DOHH2 (cell line): ENCODE measurements at regions not wholly inside any gene's neighbourhood (a gene's known extent, or its start where the extent isn't known, plus 50 kb on each side); places are given as distances from the start of the nearest gene placed in this dataset.

Source experiments
- EZH2phosphoT487 ChIP-seq: fragments of 200-600 bp; sonication (generic); IDR thresholded peaks from 2 replicates; pipeline ENCODE4 v1.6.1; 2017; ENCODE audit warnings: borderline replicate concordance, mild to moderate bottlenecking, antibody characterized with exemption, low read length, moderate library complexity, mixed read lengths
- TF ChIP-seq, protein P1 (sequence below): fragments of 200-600 bp; sonication (generic); IDR thresholded peaks from one replicate; pipeline ENCODE4 v1.5.1; 2014; ENCODE audit warnings: antibody characterized with exemption, mild to moderate bottlenecking, low read depth, low read length; ENCODE audit not compliant: poor library complexity, severe bottlenecking

DNA sequence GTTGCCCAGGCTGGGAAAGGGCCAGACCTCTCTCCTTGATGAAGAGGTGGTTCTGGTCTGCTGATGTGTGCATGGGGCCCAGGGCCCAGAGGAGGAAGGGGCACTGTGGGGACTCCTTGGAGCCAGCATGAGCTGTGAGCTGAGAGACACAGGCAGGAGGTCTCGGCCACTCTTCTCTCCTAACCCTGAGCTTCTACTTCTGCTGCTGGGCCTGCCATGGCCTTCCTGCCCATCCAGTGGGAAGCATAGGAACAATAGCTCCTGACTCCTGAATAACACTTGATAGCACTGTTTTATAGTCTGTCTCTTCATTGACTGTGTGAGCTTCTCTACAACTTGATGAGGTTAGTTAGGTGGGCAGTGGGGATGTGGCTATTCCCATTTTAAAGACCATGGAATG is 181.1 kb downstream of the UTP18 start:
- TF ChIP-seq, protein P1, sequence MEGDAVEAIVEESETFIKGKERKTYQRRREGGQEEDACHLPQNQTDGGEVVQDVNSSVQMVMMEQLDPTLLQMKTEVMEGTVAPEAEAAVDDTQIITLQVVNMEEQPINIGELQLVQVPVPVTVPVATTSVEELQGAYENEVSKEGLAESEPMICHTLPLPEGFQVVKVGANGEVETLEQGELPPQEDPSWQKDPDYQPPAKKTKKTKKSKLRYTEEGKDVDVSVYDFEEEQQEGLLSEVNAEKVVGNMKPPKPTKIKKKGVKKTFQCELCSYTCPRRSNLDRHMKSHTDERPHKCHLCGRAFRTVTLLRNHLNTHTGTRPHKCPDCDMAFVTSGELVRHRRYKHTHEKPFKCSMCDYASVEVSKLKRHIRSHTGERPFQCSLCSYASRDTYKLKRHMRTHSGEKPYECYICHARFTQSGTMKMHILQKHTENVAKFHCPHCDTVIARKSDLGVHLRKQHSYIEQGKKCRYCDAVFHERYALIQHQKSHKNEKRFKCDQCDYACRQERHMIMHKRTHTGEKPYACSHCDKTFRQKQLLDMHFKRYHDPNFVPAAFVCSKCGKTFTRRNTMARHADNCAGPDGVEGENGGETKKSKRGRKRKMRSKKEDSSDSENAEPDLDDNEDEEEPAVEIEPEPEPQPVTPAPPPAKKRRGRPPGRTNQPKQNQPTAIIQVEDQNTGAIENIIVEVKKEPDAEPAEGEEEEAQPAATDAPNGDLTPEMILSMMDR, result no peak
- no peak for TF ChIP-seq EZH2phosphoT487
